Ovary (tissue), 7 donors: ENCODE measurements at regions not wholly inside any gene's neighbourhood (a gene's known extent, or its start where the extent isn't known, plus 50 kb on each side); places are given as distances from the start of the nearest gene placed in this dataset.

ENCODE experiments used
- DNase-seq, 5 donors: peaks; one replicate each; pipeline ENCODE4 v3.0.0-alpha.2; 2019 to 2020
- H3K27ac ChIP-seq, 2 donors: fragments of 200-600 bp; one replicate each; pipeline versions ENCODE4 v1.5.1 to v1.8.0; 2019 to 2022
- H3K27me3 ChIP-seq: fragments of 200-600 bp; one replicate; pipeline ENCODE4 v1.8.0; 2022
- H3K36me3 ChIP-seq: fragments of 200-600 bp; sonication (generic); one replicate; pipeline ENCODE4 v1.5.1; 2019
- H3K4me1 ChIP-seq: one replicate; pipeline ENCODE4 v1.8.1; 2013; ENCODE audit warnings: mild to moderate bottlenecking, moderate library complexity; ENCODE audit not compliant: insufficient read depth
- H3K4me3 ChIP-seq: fragments of 200-600 bp; sonication (generic); one replicate; pipeline ENCODE4 v1.5.1; 2017
- H3K9me3 ChIP-seq, 2 donors: fragments of 200-600 bp in 1 of 2; sonication (generic) in 1 of 2; one replicate each; pipeline versions ENCODE4 v1.5.1 to v1.8.1; 2013 to 2019; ENCODE audit warnings: mild to moderate bottlenecking in 1 of 2, moderate library complexity in 1 of 2
- EP300 ChIP-seq: sonication (generic); formaldehyde crosslinking; IDR thresholded peaks from one replicate; pipeline ENCODE4 v1.6.1; 2017; ENCODE audit warnings: antibody characterized with exemption
- POLR2A ChIP-seq: fragments of 450-650 bp; IDR thresholded peaks from one replicate; pipeline ENCODE4 v1.6.1; 2017; ENCODE audit warnings: antibody characterized with exemption, mild to moderate bottlenecking, moderate library complexity
- WGBS, 3 donors: extraction: QIAGEN DNeasy Blood & Tissue Kit in 1 of 3; methylation state at CpG; one replicate each; pipeline versions ENCODE4 v1.1.5 to v1.1.7; 2013 to 2017; 5-methylcytosine and 5-hydroxymethylcytosine counted together
- intact Hi-C, 4 donors: fragments of 100-400 bp; cut with DNase I; formaldehyde crosslinking; loops; one replicate each; pipeline versions ENCODE4 v1.11.0 to v1.15.1; 2022 to 2023
- TF ChIP-seq, protein P1 (sequence below), 3 donors: fragments of 450-650 bp in 2 of 3; fragments of 200-600 bp in 1 of 3; IDR thresholded peaks; one replicate each; pipeline versions ENCODE4 v1.5.1 to v1.8.0; 2016 to 2022; ENCODE audit warnings: antibody characterized with exemption in 3 of 3, mild to moderate bottlenecking in 1 of 3
- donor health status: DM: no; HTN: no; CAD: no; lungs with moderate emphysema.
- donor health status: DM: no; HTN: no; CAD: no.
- donor health status: Bipolar disorder and iron deficiency.
- donor health status: DM: no; HTN: no; CAD: no.
- donor health status: DM: yes; HTN: yes; CAD: no.

DNA sequence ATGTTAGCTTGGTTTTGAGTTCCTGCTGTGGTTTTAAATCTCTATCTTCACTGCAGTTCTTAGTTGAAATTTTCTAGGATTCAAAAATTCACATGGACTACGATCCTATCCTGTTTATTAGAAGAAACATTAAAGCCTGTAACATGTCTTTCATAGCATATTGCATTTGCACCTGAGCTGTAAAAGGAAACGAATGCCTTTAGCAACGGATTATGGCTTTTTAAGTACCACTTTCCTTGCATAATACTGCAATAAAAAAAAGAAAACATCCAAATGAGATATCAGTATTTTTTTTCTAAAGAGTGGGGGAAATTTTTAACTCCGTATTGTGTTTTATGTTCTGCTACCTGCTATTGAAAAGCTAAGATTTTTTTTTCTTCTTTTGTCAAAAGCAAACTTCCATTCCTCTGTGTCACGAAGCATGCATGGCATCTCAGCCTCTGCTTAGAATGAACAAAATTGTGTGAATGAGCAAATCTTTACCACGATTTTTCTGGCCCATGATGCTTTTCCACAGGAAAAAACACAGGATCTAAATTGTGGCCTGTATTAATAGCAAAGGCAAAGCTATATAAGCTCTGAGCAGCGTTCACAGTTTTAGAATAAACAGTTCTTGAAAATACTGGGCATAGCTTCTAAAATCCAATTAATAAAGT lies 110.0 kb upstream of the CDIN1 start:
- no peaks in the 10 kb centered on the region for H3K4me1 ChIP-seq
- intact Hi-C loops, result no loop called here
- no peaks in the 10 kb centered on the region for H3K9me3 ChIP-seq
- H3K27me3 ChIP-seq, result no peaks in the 10 kb centered on the region
- no peaks in the 10 kb centered on the region for H3K36me3 ChIP-seq
- 39 to 47% (median 47%) methylated on average over 7 of the region's 7 CpGs for WGBS, 3 donors
- no peak overlapping the region for H3K27ac ChIP-seq
- H3K4me3 ChIP-seq, result no peak overlapping the region
- no peak for TF ChIP-seq POLR2A
- no peak for TF ChIP-seq EP300
- TF ChIP-seq, protein P1, sequence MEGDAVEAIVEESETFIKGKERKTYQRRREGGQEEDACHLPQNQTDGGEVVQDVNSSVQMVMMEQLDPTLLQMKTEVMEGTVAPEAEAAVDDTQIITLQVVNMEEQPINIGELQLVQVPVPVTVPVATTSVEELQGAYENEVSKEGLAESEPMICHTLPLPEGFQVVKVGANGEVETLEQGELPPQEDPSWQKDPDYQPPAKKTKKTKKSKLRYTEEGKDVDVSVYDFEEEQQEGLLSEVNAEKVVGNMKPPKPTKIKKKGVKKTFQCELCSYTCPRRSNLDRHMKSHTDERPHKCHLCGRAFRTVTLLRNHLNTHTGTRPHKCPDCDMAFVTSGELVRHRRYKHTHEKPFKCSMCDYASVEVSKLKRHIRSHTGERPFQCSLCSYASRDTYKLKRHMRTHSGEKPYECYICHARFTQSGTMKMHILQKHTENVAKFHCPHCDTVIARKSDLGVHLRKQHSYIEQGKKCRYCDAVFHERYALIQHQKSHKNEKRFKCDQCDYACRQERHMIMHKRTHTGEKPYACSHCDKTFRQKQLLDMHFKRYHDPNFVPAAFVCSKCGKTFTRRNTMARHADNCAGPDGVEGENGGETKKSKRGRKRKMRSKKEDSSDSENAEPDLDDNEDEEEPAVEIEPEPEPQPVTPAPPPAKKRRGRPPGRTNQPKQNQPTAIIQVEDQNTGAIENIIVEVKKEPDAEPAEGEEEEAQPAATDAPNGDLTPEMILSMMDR (IDR thresholded peaks at IDR 0.05), result no peak
- no peak for DNase-seq

GRCh38 chr15:36472672-36473071 lies 106.8 kb upstream of the CDIN1 start:
- 80 to 94% (median 83%) methylated on average over 3 of the region's 3 CpGs for WGBS, 3 donors

GRCh38 chr15:36478561-36478960 lies 100.9 kb upstream of the CDIN1 start:
- intact Hi-C loops, result no loop called here
- no peaks in the 10 kb centered on the region for H3K4me1 ChIP-seq
- no peak overlapping the region for H3K4me3 ChIP-seq
- no peaks in the 10 kb centered on the region for H3K9me3 ChIP-seq
- TF ChIP-seq, protein P1 (IDR thresholded peaks at IDR 0.05), result no peak
- no peak for TF ChIP-seq POLR2A
- no peak for TF ChIP-seq EP300
- H3K27ac ChIP-seq, result no peak overlapping the region
- no peak for DNase-seq
- no peaks in the 10 kb centered on the region for H3K36me3 ChIP-seq
- no peaks in the 10 kb centered on the region for H3K27me3 ChIP-seq
- 87 to 89% (median 89%) methylated on average over 2 of the region's 2 CpGs for WGBS, 3 donors

More at GRCh38 chr15:36472672-36473071, 106.8 kb upstream of the CDIN1 start:
- H3K27me3 ChIP-seq, result no peaks in the 10 kb centered on the region
- TF ChIP-seq POLR2A, result no peak
- TF ChIP-seq, protein P1 (IDR thresholded peaks at IDR 0.05), result no peak
- no peak for TF ChIP-seq EP300
- H3K4me1 ChIP-seq, result no peaks in the 10 kb centered on the region
- no peaks in the 10 kb centered on the region for H3K9me3 ChIP-seq
- no peak overlapping the region for H3K27ac ChIP-seq
- H3K36me3 ChIP-seq, result no peaks in the 10 kb centered on the region
- intact Hi-C loops, result no loop called here
- DNase-seq, result no peak
- H3K4me3 ChIP-seq, result no peak overlapping the region

- Histone ChIP-seq H3K27ac (no peak overlapping the region), H3K36me3 (no peaks in the 10 kb centered on the region), H3K4me1 (no peaks in the 10 kb centered on the region), H3K27me3 (no peaks in the 10 kb centered on the region), H3K4me3 (no peak overlapping the region), H3K9me3 (no peaks in the 10 kb centered on the region)
- DNase-seq, result no peak
- intact Hi-C loops, result no loop called here
- no peak for TF ChIP-seq EP300
- TF ChIP-seq, protein P1 (IDR thresholded peaks at IDR 0.05), result no peak
- TF ChIP-seq POLR2A, result no peak
- WGBS, 3 donors, result 54 to 68% (median 61%) methylated on average over 9 of the region's 9 CpGs
Measured at GRCh38 chr15:36479200-36479896, 100.1 kb upstream of the CDIN1 start.
